HEK293T (cell line): ENCODE measurements at regions not wholly inside any gene's neighbourhood (a gene's known extent, or its start where the extent isn't known, plus 50 kb on each side); places are given as distances from the start of the nearest gene placed in this dataset.
A peak's percentile ranks its signal among the peaks of the same experiment; 100 is the strongest.

Source experiments
- CTCF ChIA-PET: fragments of 350-600 bp; formaldehyde crosslinking; extraction: SDS; loops from one replicate; lab custom pipeline; 2021; ENCODE audit warnings: antibody characterized with exemption, inconsistent platforms; lab: Yijun Ruan, JAX
- POLR2A ChIA-PET: fragments of 350-600 bp; formaldehyde crosslinking; extraction: SDS; loops from one replicate; lab custom pipeline; 2020; ENCODE audit warnings: antibody characterized with exemption, inconsistent platforms; lab: Yijun Ruan, JAX
- DNase-seq: peaks from one replicate; pipeline ENCODE4 v3.0.0; 2012; ENCODE audit warnings: mixed read lengths; ENCODE audit errors: extremely low spot score
- ARNT ChIP-seq: fragments of 450-650 bp; IDR thresholded peaks from 2 replicates; pipeline ENCODE4 v1.6.1; 2017; ENCODE audit warnings: mild to moderate bottlenecking
- BHLHE40 ChIP-seq: fragments of 450-650 bp; IDR thresholded peaks from 2 replicates; pipeline ENCODE4 v1.6.1; 2016; ENCODE audit warnings: mild to moderate bottlenecking, moderate library complexity, borderline replicate concordance
- CTBP1 ChIP-seq: fragments of 450-650 bp; IDR thresholded peaks from 2 replicates; pipeline ENCODE4 v1.6.1; 2016; ENCODE audit warnings: borderline replicate concordance
- ELF4 ChIP-seq: fragments of 450-650 bp; IDR thresholded peaks from 2 replicates; pipeline ENCODE4 v1.6.1; 2017; ENCODE audit warnings: antibody characterized with exemption
- FOXA1 ChIP-seq: fragments of 450-650 bp; IDR thresholded peaks from 2 replicates; pipeline ENCODE4 v1.6.1; 2016; ENCODE audit warnings: mild to moderate bottlenecking
- FOXK2 ChIP-seq: fragments of 450-650 bp; IDR thresholded peaks from 2 replicates; pipeline ENCODE4 v1.6.1; 2016; ENCODE audit warnings: mild to moderate bottlenecking
- FOXM1 ChIP-seq: fragments of 450-650 bp; IDR thresholded peaks from 2 replicates; pipeline ENCODE4 v1.6.1; 2017; ENCODE audit warnings: mild to moderate bottlenecking, borderline replicate concordance
- HDGF ChIP-seq: fragments of 450-650 bp; IDR thresholded peaks from 2 replicates; pipeline ENCODE4 v1.6.1; 2017; ENCODE audit warnings: antibody characterized with exemption, borderline replicate concordance
- L3MBTL2 ChIP-seq: fragments of 450-650 bp; conservative IDR thresholded peaks from 2 replicates; pipeline ENCODE4 v1.6.1; 2016; ENCODE audit warnings: mild to moderate bottlenecking
- LEF1 ChIP-seq: fragments of 450-650 bp; IDR thresholded peaks from 2 replicates; pipeline ENCODE4 v1.6.1; 2017; ENCODE audit warnings: mild to moderate bottlenecking, borderline replicate concordance
- NFRKB ChIP-seq: fragments of 450-650 bp; IDR thresholded peaks from 2 replicates; pipeline ENCODE4 v1.6.1; 2016; ENCODE audit warnings: mild to moderate bottlenecking, moderate library complexity
- SP1 ChIP-seq: fragments of 450-650 bp; IDR thresholded peaks from 2 replicates; pipeline ENCODE4 v1.6.1; 2017
- SUZ12 ChIP-seq: fragments of 450-650 bp; IDR thresholded peaks from 2 replicates; pipeline ENCODE4 v1.6.1; 2016; ENCODE audit warnings: mild to moderate bottlenecking
- TARDBP ChIP-seq: fragments of 450-650 bp; IDR thresholded peaks from 2 replicates; pipeline ENCODE4 v1.6.1; 2016
- ZNF384 ChIP-seq: fragments of 450-650 bp; IDR thresholded peaks from 2 replicates; pipeline ENCODE4 v1.6.1; 2016
- TF ChIP-seq, protein P1 (sequence below): fragments of 450-650 bp; IDR thresholded peaks from 2 replicates; pipeline ENCODE4 v1.6.1; 2016

DNA sequence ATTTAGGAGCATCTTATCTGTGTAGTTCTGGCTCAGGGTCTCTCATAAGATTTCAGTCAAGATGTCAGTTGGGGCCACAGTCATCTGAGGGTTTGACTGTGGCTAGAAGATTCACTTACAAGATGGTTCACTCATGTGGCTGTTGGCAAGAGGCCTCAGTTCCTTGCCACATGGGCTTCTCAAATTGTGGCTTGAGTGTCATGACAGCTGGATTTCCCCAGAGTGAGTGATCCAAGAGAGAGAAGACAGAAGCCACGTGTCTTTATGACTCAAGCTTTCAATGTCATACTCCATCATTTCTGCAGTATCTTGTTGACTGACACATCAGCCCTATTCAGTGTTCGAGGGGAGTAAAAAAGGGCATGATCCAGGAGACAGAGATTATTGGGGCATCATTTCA is 131.3 kb upstream of the AP1S2 start:
- ChIA-PET CTCF (no interaction called here), POLR2A (no interaction called here)
- no peak for TF ChIP-seq FOXA1
- TF ChIP-seq FOXM1: no peak
- no peak for TF ChIP-seq SUZ12
- no peak for TF ChIP-seq SP1
- no peak for TF ChIP-seq ZNF384
- TF ChIP-seq NFRKB: no peak
- TF ChIP-seq TARDBP: no peak
- TF ChIP-seq BHLHE40: no peak
- TF ChIP-seq ELF4: no peak
- TF ChIP-seq ARNT: no peak
- TF ChIP-seq, protein P1, sequence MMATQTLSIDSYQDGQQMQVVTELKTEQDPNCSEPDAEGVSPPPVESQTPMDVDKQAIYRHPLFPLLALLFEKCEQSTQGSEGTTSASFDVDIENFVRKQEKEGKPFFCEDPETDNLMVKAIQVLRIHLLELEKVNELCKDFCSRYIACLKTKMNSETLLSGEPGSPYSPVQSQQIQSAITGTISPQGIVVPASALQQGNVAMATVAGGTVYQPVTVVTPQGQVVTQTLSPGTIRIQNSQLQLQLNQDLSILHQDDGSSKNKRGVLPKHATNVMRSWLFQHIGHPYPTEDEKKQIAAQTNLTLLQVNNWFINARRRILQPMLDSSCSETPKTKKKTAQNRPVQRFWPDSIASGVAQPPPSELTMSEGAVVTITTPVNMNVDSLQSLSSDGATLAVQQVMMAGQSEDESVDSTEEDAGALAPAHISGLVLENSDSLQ: no peak
- no peak for TF ChIP-seq CTBP1
- no peak for TF ChIP-seq FOXK2
- TF ChIP-seq HDGF: no peak
- TF ChIP-seq L3MBTL2: no peak
- TF ChIP-seq LEF1: no peak
- DNase-seq: no peak

GRCh38 chrX:15983034-15983433 is 128.4 kb upstream of the AP1S2 start:
- ChIA-PET POLR2A (no interaction called here), CTCF (no interaction called here)
- TF ChIP-seq L3MBTL2: no peak
- no peak for TF ChIP-seq NFRKB
- TF ChIP-seq SP1: no peak
- no peak for DNase-seq

GRCh38 chrX:15977644-15978043 is 123.0 kb upstream of the AP1S2 start:
- DNase-seq: no peak
- ChIA-PET POLR2A (no interaction called here), CTCF (no interaction called here)
- TF ChIP-seq ZNF384: no peak
- TF ChIP-seq ELF4: no peak
- TF ChIP-seq FOXK2: no peak
- no peak for TF ChIP-seq ARNT
- TF ChIP-seq LEF1: no peak
- TF ChIP-seq HDGF: no peak
- no peak for TF ChIP-seq TARDBP
- TF ChIP-seq BHLHE40: no peak
- no peak for TF ChIP-seq CTBP1

- TF ChIP-seq NFRKB (no peak), BHLHE40 (no peak)
- DNase-seq: no peak
- ChIA-PET POLR2A (no interaction called here), CTCF (no interaction called here)
Measured at GRCh38 chrX:15976396-15976795, 121.8 kb upstream of the AP1S2 start.

GRCh38 chrX:15973946-15974345 is 119.3 kb upstream of the AP1S2 start:
- CTCF ChIA-PET: no interaction called here
- TF ChIP-seq TARDBP: no peak
- TF ChIP-seq FOXK2: no peak
- no peak for TF ChIP-seq CTBP1
- TF ChIP-seq FOXM1: no peak
- no peak for TF ChIP-seq SP1
- no peak for TF ChIP-seq BHLHE40
- no peak for TF ChIP-seq LEF1
- TF ChIP-seq ARNT: no peak
- TF ChIP-seq, protein P1: no peak
- TF ChIP-seq NFRKB: no peak
- no peak for TF ChIP-seq ZNF384
- no peak for TF ChIP-seq ELF4
- no peak for TF ChIP-seq SUZ12
- TF ChIP-seq L3MBTL2: no peak
- TF ChIP-seq FOXA1: no peak
- no peak for TF ChIP-seq HDGF

DNA sequence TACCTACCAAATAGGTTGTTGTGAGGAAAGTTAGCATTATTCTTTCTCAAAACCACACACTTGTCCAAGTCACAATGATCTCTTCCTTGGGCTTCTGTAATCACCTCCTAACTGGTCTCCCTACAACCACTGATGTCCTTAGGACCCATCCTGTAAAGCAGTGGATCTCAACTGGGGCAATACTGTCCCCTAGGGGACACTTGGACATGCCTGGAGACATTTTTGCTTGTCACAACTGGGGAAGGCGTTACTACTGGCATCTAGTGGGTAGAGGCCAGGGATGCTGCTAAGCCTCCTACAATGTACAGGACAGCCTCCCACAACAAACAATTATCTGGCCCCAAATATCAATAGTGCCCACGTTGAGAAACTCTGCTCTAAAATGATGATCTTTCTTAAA is 118.7 kb upstream of the AP1S2 start:
- peak; percentile 33 for DNase-seq
- ChIA-PET CTCF (no interaction called here), POLR2A (no interaction called here)
- TF ChIP-seq ARNT: no peak

More at GRCh38 chrX:15973946-15974345, 119.3 kb upstream of the AP1S2 start:
- POLR2A ChIA-PET: no interaction called here
- DNase-seq: no peak

DNA sequence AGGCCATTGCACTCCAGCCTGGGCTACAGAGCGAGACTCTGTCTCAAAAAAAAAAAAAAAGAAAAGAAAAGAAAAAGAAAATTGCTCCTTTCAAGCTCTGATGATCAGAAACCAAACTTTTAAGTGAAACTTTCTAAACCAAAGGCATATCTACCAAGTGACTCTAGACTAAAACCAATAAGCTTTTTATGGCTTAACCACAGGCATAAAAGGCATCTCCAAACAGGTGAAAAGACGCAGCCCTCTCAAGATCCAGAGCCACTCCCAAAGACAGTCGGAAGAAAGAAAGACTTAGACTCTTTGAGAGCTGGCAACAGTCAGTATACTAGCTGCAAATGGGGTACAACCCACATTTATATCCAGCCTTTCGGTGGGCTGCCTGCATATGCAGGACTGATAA is 117.1 kb upstream of the AP1S2 start:
- ChIA-PET CTCF (no interaction called here), POLR2A (no interaction called here)
- no peak for DNase-seq
- TF ChIP-seq SUZ12: no peak
- TF ChIP-seq FOXA1: no peak
- no peak for TF ChIP-seq ELF4
- TF ChIP-seq HDGF: no peak
- TF ChIP-seq FOXK2: no peak
- TF ChIP-seq CTBP1: no peak
- TF ChIP-seq, protein P1: no peak
- no peak for TF ChIP-seq ARNT
- no peak for TF ChIP-seq BHLHE40
- TF ChIP-seq NFRKB: no peak
